HG03159 (cell line): ENCODE measurements at regions not wholly inside any gene's neighbourhood (a gene's known extent, or its start where the extent isn't known, plus 50 kb on each side); places are given as distances from the start of the nearest gene placed in this dataset.

Experiments
- ATAC-seq: cut with Tn5 transposase; IDR thresholded peaks from one replicate; pipeline ENCODE4 v1.9.1; 2021; ENCODE audit warnings: mild to moderate bottlenecking, moderate library complexity; ENCODE audit not compliant: unreplicated experiment

GRCh38 chr1:165073185-165074007, 283.1 kb downstream of the LMX1A start:
- ATAC-seq = peak; percentile 82

- ATAC-seq = no peak
Observed at GRCh38 chr1:165070675-165071074, 285.8 kb downstream of the LMX1A start.

GRCh38 chr1:165069829-165070228, 286.7 kb downstream of the LMX1A start:
- ATAC-seq = no peak

- ATAC-seq = no peak
Observed at GRCh38 chr1:165068741-165069140, 287.8 kb downstream of the LMX1A start.

GRCh38 chr1:165067829-165068228, 288.7 kb downstream of the LMX1A start:
- ATAC-seq = no peak

GRCh38 chr1:165063181-165063965, 293.1 kb downstream of the LMX1A start:
- no peak for ATAC-seq

GRCh38 chr1:165062346-165062745, 294.2 kb downstream of the LMX1A start:
- ATAC-seq = no peak

GRCh38 chr1:165060285-165060793, 296.2 kb downstream of the LMX1A start:
- no peak for ATAC-seq

- no peak for ATAC-seq
Observed at GRCh38 chr1:165057956-165058355, 298.6 kb downstream of the LMX1A start.

GRCh38 chr1:165056914-165057313, 299.6 kb downstream of the LMX1A start:
- no peak for ATAC-seq

GRCh38 chr1:165055581-165055980, 300.9 kb downstream of the LMX1A start:
- no peak for ATAC-seq

- ATAC-seq = no peak
Observed at GRCh38 chr1:165054627-165055026, 301.9 kb downstream of the LMX1A start.

- ATAC-seq = no peak
Observed at GRCh38 chr1:165053351-165053750, 303.2 kb downstream of the LMX1A start.

GRCh38 chr1:165052936-165053335, 303.6 kb downstream of the LMX1A start:
- no peak for ATAC-seq

- no peak for ATAC-seq
Observed at GRCh38 chr1:165052431-165052830, 304.1 kb downstream of the LMX1A start.

- ATAC-seq = no peak
Observed at GRCh38 chr1:165050246-165050645, 306.3 kb downstream of the LMX1A start.

GRCh38 chr1:165047994-165048393, 308.5 kb downstream of the LMX1A start:
- ATAC-seq = no peak

GRCh38 chr1:165045902-165046301, 310.6 kb downstream of the LMX1A start:
- ATAC-seq = no peak

GRCh38 chr1:165040641-165041040, 315.9 kb downstream of the LMX1A start:
- ATAC-seq = no peak

- no peak for ATAC-seq
Observed at GRCh38 chr1:165039996-165040395, 316.5 kb downstream of the LMX1A start.

- ATAC-seq = no peak
Observed at GRCh38 chr1:165036403-165036802, 320.1 kb downstream of the LMX1A start.
